Osteoblast (primary cell): ENCODE measurements at regions not wholly inside any gene's neighbourhood (a gene's known extent, or its start where the extent isn't known, plus 50 kb on each side); places are given as distances from the start of the nearest gene placed in this dataset.

Experiments used
- DNase-seq: peaks from one replicate; pipeline ENCODE4 v3.0.0; 2011; ENCODE audit warnings: low spot score, mixed read lengths; ENCODE audit not compliant: insufficient read length; ENCODE audit errors: missing footprints
- H2AFZ ChIP-seq: 2 replicates; pipeline ENCODE4 v1.6.0; 2011; ENCODE audit warnings: mild to moderate bottlenecking, low read length
- H3K27ac ChIP-seq: 2 replicates; pipeline ENCODE4 v1.5.1; 2011; ENCODE audit warnings: mild to moderate bottlenecking, low read depth, low read length, moderate library complexity
- H3K27me3 ChIP-seq: 2 replicates; pipeline ENCODE4 v1.6.0; 2012; ENCODE audit warnings: mild to moderate bottlenecking, control low read depth, inconsistent platforms, low read length, moderate library complexity; ENCODE audit not compliant: insufficient read depth
- H3K36me3 ChIP-seq: 2 replicates; pipeline ENCODE4 v1.5.1; 2011; ENCODE audit warnings: mild to moderate bottlenecking, low read length, control low read depth, moderate library complexity; ENCODE audit not compliant: insufficient read depth
- H3K4me1 ChIP-seq: 2 replicates; pipeline ENCODE4 v1.5.1; 2011; ENCODE audit warnings: mild to moderate bottlenecking, low read length, control low read depth, moderate library complexity; ENCODE audit not compliant: insufficient read depth
- H3K4me2 ChIP-seq: 2 replicates; pipeline ENCODE4 v1.6.0; 2011; ENCODE audit warnings: mild to moderate bottlenecking, low read length; ENCODE audit not compliant: insufficient read depth
- H3K4me3 ChIP-seq: fragments of 200-600 bp; sonication (generic); 3 replicates; pipeline ENCODE4 v1.5.1; 2012; ENCODE audit warnings: mild to moderate bottlenecking, low read length, inconsistent platforms; ENCODE audit not compliant: insufficient read depth
- H3K79me2 ChIP-seq: 2 replicates; pipeline ENCODE4 v1.6.0; 2012; ENCODE audit warnings: mild to moderate bottlenecking, low read length, control low read depth, inconsistent platforms; ENCODE audit not compliant: insufficient read depth
- H3K9me3 ChIP-seq: 2 replicates; pipeline ENCODE4 v1.5.1; 2011; ENCODE audit warnings: low read depth, low read length, control low read depth
- H4K20me1 ChIP-seq: 2 replicates; pipeline ENCODE4 v1.6.0; 2012; ENCODE audit warnings: mild to moderate bottlenecking, low read length, control low read depth; ENCODE audit not compliant: insufficient read depth
- CTCF ChIP-seq: IDR thresholded peaks from 2 replicates; pipeline ENCODE4 v1.5.1; 2011; ENCODE audit warnings: mild to moderate bottlenecking, low read depth, low read length, moderate library complexity; ENCODE audit errors: extremely low read depth

GRCh38 chr22:27434898-27435297 lies 366.7 kb downstream of the MN1 start:
- H3K27ac ChIP-seq = no peak overlapping the region
- TF ChIP-seq CTCF = no peak
- no peak for DNase-seq

DNA sequence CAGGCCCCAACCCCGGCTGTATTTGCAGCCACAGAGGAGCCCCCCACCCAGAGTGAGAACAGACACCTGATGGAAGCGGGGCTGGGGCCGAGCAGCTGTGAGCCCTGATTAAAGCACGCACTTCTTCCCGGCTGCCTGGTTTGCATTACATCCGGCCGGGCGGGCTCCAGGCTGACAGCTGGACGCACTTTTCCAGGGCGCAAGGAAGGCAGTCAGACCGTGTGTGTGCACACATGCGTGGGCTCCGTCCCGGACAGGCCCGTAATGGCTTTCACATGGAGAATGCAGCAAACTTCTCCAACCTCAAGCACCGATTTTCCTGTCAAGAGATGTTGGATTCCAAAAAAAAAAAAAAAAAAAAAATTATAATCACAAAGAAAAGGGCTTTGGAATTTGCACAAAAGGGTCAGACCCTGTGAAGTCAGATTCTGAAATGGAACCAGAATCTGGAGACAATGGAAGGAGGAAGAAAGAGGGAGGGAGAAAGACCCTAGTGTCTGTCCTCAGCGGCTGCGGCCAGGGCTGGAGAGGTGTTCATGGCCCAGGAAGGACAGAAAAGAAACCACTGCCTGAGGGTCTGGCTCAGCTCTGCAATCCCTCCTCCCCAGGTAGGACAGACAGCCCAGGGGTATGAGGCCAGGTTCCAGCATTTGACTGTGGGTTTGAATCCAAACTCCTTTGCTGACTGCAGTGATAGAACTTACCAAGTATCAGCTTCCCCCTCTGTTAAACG lies 365.5 kb downstream of the MN1 start:
- no peak overlapping the region for H2AFZ ChIP-seq
- H3K4me2 ChIP-seq = no peak overlapping the region
- no peak overlapping the region for H3K4me3 ChIP-seq

More at GRCh38 chr22:27434898-27435297, 366.7 kb downstream of the MN1 start:
- H2AFZ ChIP-seq = no peak overlapping the region
- no peaks in the 10 kb centered on the region for H3K79me2 ChIP-seq
- peaks cover 17% of the 10 kb centered on the region for H3K27me3 ChIP-seq
- H4K20me1 ChIP-seq = no peaks in the 10 kb centered on the region
- H3K4me3 ChIP-seq = no peak overlapping the region
- peaks cover 6% of the 10 kb centered on the region for H3K9me3 ChIP-seq
- H3K36me3 ChIP-seq = no peaks in the 10 kb centered on the region
- H3K4me1 ChIP-seq = no peaks in the 10 kb centered on the region
- H3K4me2 ChIP-seq = no peak overlapping the region

GRCh38 chr22:27436591-27436990 lies 365.0 kb downstream of the MN1 start:
- TF ChIP-seq CTCF = no peak

More for the DNA sequence above, 365.5 kb downstream of the MN1 start:
- no peak for DNase-seq
- Histone ChIP-seq H3K27me3 (peaks cover 26% of the 10 kb centered on the region), H4K20me1 (no peaks in the 10 kb centered on the region), H3K36me3 (no peaks in the 10 kb centered on the region), H3K27ac (no peak overlapping the region), H3K9me3 (peaks cover 6% of the 10 kb centered on the region), H3K79me2 (no peaks in the 10 kb centered on the region), H3K4me1 (no peaks in the 10 kb centered on the region)
- no peak for TF ChIP-seq CTCF

GRCh38 chr22:27437570-27437969 lies 364.0 kb downstream of the MN1 start:
- no peak overlapping the region for H3K4me2 ChIP-seq
- no peaks in the 10 kb centered on the region for H3K79me2 ChIP-seq
- H3K27ac ChIP-seq = no peak overlapping the region
- no peak for DNase-seq
- no peak for TF ChIP-seq CTCF
- peaks cover 40% of the 10 kb centered on the region for H3K27me3 ChIP-seq
- no peaks in the 10 kb centered on the region for H3K36me3 ChIP-seq
- H2AFZ ChIP-seq = no peak overlapping the region
- H4K20me1 ChIP-seq = no peaks in the 10 kb centered on the region
- H3K9me3 ChIP-seq = no peaks in the 10 kb centered on the region
- no peaks in the 10 kb centered on the region for H3K4me1 ChIP-seq
- no peak overlapping the region for H3K4me3 ChIP-seq

More at GRCh38 chr22:27436591-27436990, 365.0 kb downstream of the MN1 start:
- DNase-seq = no peak
- Histone ChIP-seq H2AFZ (no peak overlapping the region), H3K79me2 (no peaks in the 10 kb centered on the region), H3K4me1 (no peaks in the 10 kb centered on the region), H4K20me1 (no peaks in the 10 kb centered on the region), H3K36me3 (no peaks in the 10 kb centered on the region), H3K9me3 (peaks cover 3% of the 10 kb centered on the region), H3K27ac (no peak overlapping the region), H3K4me3 (no peak overlapping the region), H3K27me3 (peaks cover 31% of the 10 kb centered on the region), H3K4me2 (no peak overlapping the region)
